A549 (cell line): ENCODE measurements at regions not wholly inside any gene's neighbourhood (a gene's known extent, or its start where the extent isn't known, plus 50 kb on each side); places are given as distances from the start of the nearest gene placed in this dataset.

Source experiments
- ATAC-seq, 2 experiments: fragments of 200-7000 bp in 1 of 2; fragments of >200 bp in 1 of 2; cut with Nextera tagmentation in 1 of 2; cut with Tn5 transposase in 1 of 2; 3 replicates each; pipeline versions ENCODE4 v1.8.0 to v1.9.1; 2018 to 2020; ENCODE audit warnings: mild to moderate bottlenecking in 1 of 2, moderate library complexity in 1 of 2
- CTCF ChIA-PET: fragments of 300-600 bp; sonication (Branson Sonifier 250); formaldehyde crosslinking; extraction: SDS; loops from one replicate; lab custom pipeline; 2021; ENCODE audit warnings: antibody characterized with exemption, inconsistent platforms; lab: Yijun Ruan, JAX
- POLR2A ChIA-PET: fragments of 350-600 bp; formaldehyde crosslinking; extraction: SDS; loops from one replicate; lab custom pipeline; 2021; ENCODE audit warnings: antibody characterized with exemption, inconsistent platforms; lab: Yijun Ruan, JAX
- DNase-seq, 2 experiments: peaks; one replicate each; pipeline versions ENCODE4 v3.0.0 to v3.0.0-alpha.2; 2011 to 2016; ENCODE audit warnings: low read depth in 1 of 2, low spot score in 1 of 2
- FAIRE-seq: peaks from 2 replicates; lab custom pipeline; 2011; peaks lifted over from hg19 to GRCh38; lab: Jason Lieb, UNC
- H3K27ac ChIP-seq, 2 experiments: fragments of >200 bp; sonication (Bioruptor Twin); formaldehyde crosslinking; 3 replicates each; pipeline ENCODE4 v1.5.1; 2016 to 2017
- H3K4me1 ChIP-seq: fragments of >200 bp; sonication (Bioruptor Twin); formaldehyde crosslinking; 3 replicates; pipeline ENCODE4 v1.6.1; 2016
- H3K4me2 ChIP-seq: fragments of >200 bp; sonication (Bioruptor Twin); formaldehyde crosslinking; 3 replicates; pipeline ENCODE4 v1.6.1; 2016
- H3K4me3 ChIP-seq: fragments of >200 bp; sonication (Bioruptor Twin); formaldehyde crosslinking; 3 replicates; pipeline ENCODE4 v1.5.1; 2016
- H3K9me3 ChIP-seq: fragments of >200 bp; sonication (Bioruptor Twin); formaldehyde crosslinking; 3 replicates; pipeline ENCODE4 v1.6.1; 2016
- CHD2 ChIP-seq: fragments of 150-350 bp; IDR thresholded peaks from 2 replicates; pipeline ENCODE4 v1.6.1; 2014; ENCODE audit warnings: low read length; ENCODE audit not compliant: partially characterized antibody
- EHF ChIP-seq: fragments of 250-450 bp; sonication (Bioruptor Pico); IDR thresholded peaks from 2 replicates; pipeline ENCODE4 v1.5.0; 2020; ENCODE audit warnings: mild to moderate bottlenecking
- EP300 ChIP-seq, 2 experiments: fragments of >200 bp; sonication (Bioruptor Twin); formaldehyde crosslinking; IDR thresholded peaks; 2 replicates in 1 of 2; 3 replicates in 1 of 2; pipeline ENCODE4 v1.6.1; 2016 to 2017
- ESRRA ChIP-seq: fragments of 150-350 bp; IDR thresholded peaks from 2 replicates; pipeline ENCODE4 v1.6.1; 2014; ENCODE audit warnings: mild to moderate bottlenecking, low read length, borderline replicate concordance
- FOSL2 ChIP-seq, 2 experiments: fragments of 450-650 bp in 1 of 2; fragments of >200 bp in 1 of 2; sonication (Bioruptor Twin) in 1 of 2; formaldehyde crosslinking; IDR thresholded peaks; 2 replicates each; pipeline versions ENCODE4 v1.5.0 to v1.6.1; 2016 to 2020; ENCODE audit warnings: mild to moderate bottlenecking in 1 of 2, moderate library complexity in 1 of 2
- FOXS1 ChIP-seq: fragments of 250-450 bp; sonication (Bioruptor Pico); IDR thresholded peaks from 2 replicates; pipeline ENCODE4 v1.5.0; 2020; ENCODE audit warnings: mild to moderate bottlenecking, moderate library complexity
- HEYL ChIP-seq: fragments of 250-450 bp; sonication (Bioruptor Pico); IDR thresholded peaks from 2 replicates; pipeline ENCODE4 v1.8.0; 2021; ENCODE audit warnings: mild to moderate bottlenecking, moderate library complexity
- HOXA7 ChIP-seq: fragments of 250-450 bp; sonication (Bioruptor Pico); IDR thresholded peaks from 2 replicates; pipeline ENCODE4 v1.5.0; 2020; ENCODE audit warnings: mild to moderate bottlenecking, moderate library complexity
- HOXB13 ChIP-seq: fragments of 250-450 bp; sonication (Bioruptor Pico); IDR thresholded peaks from 2 replicates; pipeline ENCODE4 v1.5.0; 2020; ENCODE audit warnings: low read depth, mild to moderate bottlenecking, moderate library complexity
- JUN ChIP-seq, 2 experiments: fragments of >200 bp; sonication (Bioruptor Twin); formaldehyde crosslinking; IDR thresholded peaks; 2 replicates in 1 of 2; 3 replicates in 1 of 2; pipeline ENCODE4 v1.6.1; 2016 to 2017
- KDM5A ChIP-seq: fragments of 200-600 bp; sonication (generic); IDR thresholded peaks from 2 replicates; pipeline ENCODE4 v1.6.1; 2016; ENCODE audit warnings: antibody characterized with exemption, mild to moderate bottlenecking
- MAFK ChIP-seq: fragments of 450-650 bp; IDR thresholded peaks from 2 replicates; pipeline ENCODE4 v1.6.1; 2014; ENCODE audit not compliant: partially characterized antibody
- NR3C1 ChIP-seq: fragments of >200 bp; sonication (Bioruptor Twin); formaldehyde crosslinking; IDR thresholded peaks from 3 replicates; pipeline ENCODE4 v1.6.1; 2017
- POLR2A ChIP-seq: IDR thresholded peaks from 2 replicates; pipeline ENCODE4 v1.6.1; 2012; ENCODE audit warnings: mild to moderate bottlenecking, low read length
- RARB ChIP-seq: fragments of 250-450 bp; sonication (Bioruptor Pico); IDR thresholded peaks from 2 replicates; pipeline ENCODE4 v1.8.0; 2021; ENCODE audit warnings: mild to moderate bottlenecking, moderate library complexity
- RCOR1 ChIP-seq: fragments of 150-350 bp; IDR thresholded peaks from 2 replicates; pipeline ENCODE4 v1.6.1; 2014; ENCODE audit warnings: antibody characterized with exemption, low read length, low read depth
- RFX5 ChIP-seq: fragments of 450-650 bp; IDR thresholded peaks from 2 replicates; pipeline ENCODE4 v1.7.1; 2014; ENCODE audit warnings: antibody characterized with exemption, mild to moderate bottlenecking, moderate library complexity
- RNF2 ChIP-seq: fragments of 200-600 bp; sonication (generic); IDR thresholded peaks from 2 replicates; pipeline ENCODE4 v1.6.1; 2016; ENCODE audit warnings: low read depth, mild to moderate bottlenecking, antibody characterized with exemption, moderate library complexity, borderline replicate concordance
- SMC3 ChIP-seq: fragments of >200 bp; sonication (Bioruptor Twin); formaldehyde crosslinking; IDR thresholded peaks from 3 replicates; pipeline ENCODE4 v1.6.1; 2018; ENCODE audit warnings: inconsistent platforms
- SREBF2 ChIP-seq: fragments of 450-650 bp; IDR thresholded peaks from 2 replicates; pipeline ENCODE4 v1.6.1; 2014; ENCODE audit warnings: mild to moderate bottlenecking, moderate library complexity
- TFCP2L1 ChIP-seq: fragments of 250-450 bp; sonication (Bioruptor Pico); IDR thresholded peaks from 2 replicates; pipeline ENCODE4 v1.5.0; 2021; ENCODE audit warnings: mild to moderate bottlenecking
- ZC3H11A ChIP-seq: fragments of 450-650 bp; IDR thresholded peaks from 2 replicates; pipeline ENCODE4 v1.6.1; 2014; ENCODE audit warnings: antibody characterized with exemption, mild to moderate bottlenecking
- ZFP36 ChIP-seq: fragments of 450-650 bp; IDR thresholded peaks from 2 replicates; pipeline ENCODE4 v1.6.1; 2014; ENCODE audit warnings: borderline replicate concordance; ENCODE audit not compliant: partially characterized antibody
- ZNF302 ChIP-seq: fragments of 250-450 bp; sonication (Bioruptor Pico); IDR thresholded peaks from 2 replicates; pipeline ENCODE4 v1.9.0; 2021; ENCODE audit warnings: inconsistent platforms, mild to moderate bottlenecking, moderate library complexity
- ZSCAN20 ChIP-seq: fragments of 250-450 bp; sonication (Bioruptor Pico); IDR thresholded peaks from 2 replicates; pipeline ENCODE4 v1.8.0; 2022; ENCODE audit warnings: mild to moderate bottlenecking, moderate library complexity
- WGBS: methylation state at CpG from one replicate; pipeline ENCODE4 v1.1.6; 2017; ENCODE audit errors: missing lambda C conversion rate; 5-methylcytosine and 5-hydroxymethylcytosine counted together
- TF ChIP-seq, protein P1 (sequence below): fragments of >200 bp; sonication (Bioruptor Twin); formaldehyde crosslinking; IDR thresholded peaks from 2 replicates; pipeline ENCODE4 v1.6.1; 2016
- TF ChIP-seq, protein P2 (sequence below): fragments of 450-650 bp; IDR thresholded peaks from 2 replicates; pipeline ENCODE4 v1.6.1; 2014; ENCODE audit warnings: antibody characterized with exemption
- TF ChIP-seq, protein P3 (sequence below): fragments of >200 bp; sonication (Bioruptor Twin); formaldehyde crosslinking; IDR thresholded peaks from 3 replicates; pipeline ENCODE4 v1.6.1; 2016
- TF ChIP-seq, protein P4 (sequence below): IDR thresholded peaks from 2 replicates; pipeline ENCODE4 v1.6.1; 2012
- TF ChIP-seq, protein P5 (sequence below): IDR thresholded peaks from 2 replicates; pipeline ENCODE4 v1.6.1; 2012; ENCODE audit warnings: low read depth, borderline replicate concordance
- TF ChIP-seq, protein P6 (sequence below): fragments of 250-450 bp; sonication (Bioruptor Pico); IDR thresholded peaks from 2 replicates; pipeline ENCODE4 v1.5.0; 2020; ENCODE audit warnings: low read depth, mild to moderate bottlenecking, moderate library complexity
- TF ChIP-seq, protein P7 (sequence below): fragments of >200 bp; sonication (Bioruptor Twin); formaldehyde crosslinking; IDR thresholded peaks from 3 replicates; pipeline ENCODE4 v1.5.1; 2016

DNA sequence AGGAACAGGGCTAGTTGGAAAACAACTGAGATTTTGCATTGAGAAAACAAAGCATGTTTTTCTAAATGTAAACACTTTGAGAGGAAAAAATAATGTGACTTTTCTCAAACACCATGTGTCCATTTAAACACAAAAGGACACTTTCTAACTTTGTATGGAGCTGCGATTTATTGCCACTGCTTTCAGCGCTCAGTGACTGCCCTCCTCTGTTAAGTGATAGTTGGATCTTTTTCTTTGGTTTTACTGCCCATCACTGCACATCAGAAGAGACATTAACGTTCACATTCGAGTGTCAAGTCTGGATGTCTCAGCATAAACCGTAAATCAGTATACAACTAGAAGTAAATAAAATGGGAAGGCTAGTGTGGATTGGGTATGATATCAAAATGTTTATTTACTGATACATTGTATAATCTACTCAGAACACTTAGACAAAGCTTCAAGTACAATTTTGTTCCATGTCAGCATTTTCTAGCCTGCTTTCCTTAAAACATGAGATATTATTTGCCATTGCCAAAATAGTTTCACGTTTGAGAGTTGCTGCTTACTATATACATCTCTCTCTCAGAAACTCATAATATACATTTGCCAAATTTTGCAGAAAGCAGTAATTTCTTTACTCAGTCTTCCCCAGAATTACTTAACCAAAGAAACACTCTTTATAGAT is 237.6 kb downstream of the IKZF2 start:
- POLR2A ChIA-PET, result no interaction called here
- CTCF ChIA-PET, result no interaction called here
- ATAC-seq, result no peak

DNA sequence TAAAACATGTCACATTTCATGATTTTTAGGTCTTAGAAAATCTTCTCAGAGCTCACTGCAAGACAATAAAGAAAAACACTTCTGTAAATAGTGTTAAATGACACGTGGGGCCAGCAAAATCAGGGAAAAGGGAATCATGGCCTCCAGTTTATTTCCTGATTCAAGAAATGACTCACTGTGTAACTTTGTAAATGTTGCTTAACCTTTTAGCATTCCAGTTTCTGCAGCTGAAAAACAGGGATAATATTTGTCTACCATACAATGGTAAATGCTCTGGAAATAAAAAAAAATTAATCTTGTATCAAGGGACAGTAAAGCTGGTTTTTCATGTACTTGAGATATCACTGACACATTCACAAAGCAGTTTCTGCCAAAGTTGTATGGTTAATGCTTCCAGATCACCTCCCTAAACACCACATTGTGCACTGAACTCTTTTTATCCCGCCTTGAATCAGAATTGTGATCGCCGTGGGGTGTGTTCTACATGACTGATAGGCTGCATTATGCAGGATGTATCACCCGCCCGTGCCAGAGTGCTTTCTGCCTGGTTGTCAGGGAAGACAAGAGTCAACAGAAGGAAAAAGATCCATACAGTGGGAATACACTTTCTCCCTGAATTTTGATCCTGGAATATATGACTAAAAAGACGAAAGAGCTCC is 238.8 kb downstream of the IKZF2 start:
- Histone ChIP-seq H3K27ac (peak overlapping the region; percentile 51 to 85), H3K4me3 (peak overlapping the region; percentile 13; the same call in 1 of the 3 replicates), H3K4me1 (peaks cover 33% of the 10 kb centered on the region), H3K4me2 (peak overlapping the region; percentile 76), H3K9me3 (no peaks in the 10 kb centered on the region)
- ChIA-PET POLR2A (no interaction called here), CTCF (interaction anchor here (0.6 kb wide), 1 partner anchor 20 kb away, joined by 3 read pairs; no protein-coding TSS in a partner anchor)
- no peak for FAIRE-seq
- 5% methylated on average over 7 of the region's 7 CpGs for WGBS
- ATAC-seq, result peak; percentile 95 to 98
- DNase-seq, result peak; percentile 4 to 71
- TF ChIP-seq ZSCAN20 (CRISPR knock-in tag), result no peak
- no peak for TF ChIP-seq EP300 (IDR thresholded peaks at IDR 0.05)
- TF ChIP-seq, protein P1, sequence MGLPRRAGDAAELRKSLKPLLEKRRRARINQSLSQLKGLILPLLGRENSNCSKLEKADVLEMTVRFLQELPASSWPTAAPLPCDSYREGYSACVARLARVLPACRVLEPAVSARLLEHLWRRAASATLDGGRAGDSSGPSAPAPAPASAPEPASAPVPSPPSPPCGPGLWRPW, result 0 out of 2 replicates have a peak, but pooled peaks have one; percentile 29
- no peak for TF ChIP-seq RNF2
- no peak for TF ChIP-seq HEYL
- TF ChIP-seq SMC3, result no peak
- TF ChIP-seq HOXA7, result no peak
- no peak for TF ChIP-seq RFX5
- peak; percentile 67; the same call in 1 of the 2 replicates for TF ChIP-seq FOSL2 (IDR thresholded peaks at IDR 0.05)
- peak; percentile 86 for TF ChIP-seq FOSL2 (CRISPR knock-in tag; IDR thresholded peaks at IDR 0.05)
- TF ChIP-seq, protein P2, sequence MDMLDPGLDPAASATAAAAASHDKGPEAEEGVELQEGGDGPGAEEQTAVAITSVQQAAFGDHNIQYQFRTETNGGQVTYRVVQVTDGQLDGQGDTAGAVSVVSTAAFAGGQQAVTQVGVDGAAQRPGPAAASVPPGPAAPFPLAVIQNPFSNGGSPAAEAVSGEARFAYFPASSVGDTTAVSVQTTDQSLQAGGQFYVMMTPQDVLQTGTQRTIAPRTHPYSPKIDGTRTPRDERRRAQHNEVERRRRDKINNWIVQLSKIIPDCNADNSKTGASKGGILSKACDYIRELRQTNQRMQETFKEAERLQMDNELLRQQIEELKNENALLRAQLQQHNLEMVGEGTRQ, result peak; percentile 24; the same call in 1 of the 2 replicates
- TF ChIP-seq, protein P3, sequence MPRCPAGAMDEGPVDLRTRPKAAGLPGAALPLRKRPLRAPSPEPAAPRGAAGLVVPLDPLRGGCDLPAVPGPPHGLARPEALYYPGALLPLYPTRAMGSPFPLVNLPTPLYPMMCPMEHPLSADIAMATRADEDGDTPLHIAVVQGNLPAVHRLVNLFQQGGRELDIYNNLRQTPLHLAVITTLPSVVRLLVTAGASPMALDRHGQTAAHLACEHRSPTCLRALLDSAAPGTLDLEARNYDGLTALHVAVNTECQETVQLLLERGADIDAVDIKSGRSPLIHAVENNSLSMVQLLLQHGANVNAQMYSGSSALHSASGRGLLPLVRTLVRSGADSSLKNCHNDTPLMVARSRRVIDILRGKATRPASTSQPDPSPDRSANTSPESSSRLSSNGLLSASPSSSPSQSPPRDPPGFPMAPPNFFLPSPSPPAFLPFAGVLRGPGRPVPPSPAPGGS, result no peak
- no peak for TF ChIP-seq TFCP2L1 (CRISPR knock-in tag)
- TF ChIP-seq, protein P4, sequence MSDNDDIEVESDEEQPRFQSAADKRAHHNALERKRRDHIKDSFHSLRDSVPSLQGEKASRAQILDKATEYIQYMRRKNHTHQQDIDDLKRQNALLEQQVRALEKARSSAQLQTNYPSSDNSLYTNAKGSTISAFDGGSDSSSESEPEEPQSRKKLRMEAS, result peak; percentile 71; the same call in 1 of the 2 replicates
- TF ChIP-seq, protein P5, sequence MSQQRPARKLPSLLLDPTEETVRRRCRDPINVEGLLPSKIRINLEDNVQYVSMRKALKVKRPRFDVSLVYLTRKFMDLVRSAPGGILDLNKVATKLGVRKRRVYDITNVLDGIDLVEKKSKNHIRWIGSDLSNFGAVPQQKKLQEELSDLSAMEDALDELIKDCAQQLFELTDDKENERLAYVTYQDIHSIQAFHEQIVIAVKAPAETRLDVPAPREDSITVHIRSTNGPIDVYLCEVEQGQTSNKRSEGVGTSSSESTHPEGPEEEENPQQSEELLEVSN, result 0 out of 2 replicates have a peak, but pooled peaks have one; percentile 25
- no peak for TF ChIP-seq HOXB13
- TF ChIP-seq RARB, result no peak
- TF ChIP-seq ZC3H11A, result no peak
- TF ChIP-seq JUN (IDR thresholded peaks at IDR 0.05), result no peak
- no peak for TF ChIP-seq SREBF2
- 0 out of 2 replicates have a peak, but pooled peaks have one; percentile 50 for TF ChIP-seq EHF (CRISPR knock-in tag)
- TF ChIP-seq, protein P6, sequence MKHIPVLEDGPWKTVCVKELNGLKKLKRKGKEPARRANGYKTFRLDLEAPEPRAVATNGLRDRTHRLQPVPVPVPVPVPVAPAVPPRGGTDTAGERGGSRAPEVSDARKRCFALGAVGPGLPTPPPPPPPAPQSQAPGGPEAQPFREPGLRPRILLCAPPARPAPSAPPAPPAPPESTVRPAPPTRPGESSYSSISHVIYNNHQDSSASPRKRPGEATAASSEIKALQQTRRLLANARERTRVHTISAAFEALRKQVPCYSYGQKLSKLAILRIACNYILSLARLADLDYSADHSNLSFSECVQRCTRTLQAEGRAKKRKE (CRISPR knock-in tag), result no peak
- no peak for TF ChIP-seq CHD2
- no peak for TF ChIP-seq KDM5A
- TF ChIP-seq ZFP36, result no peak
- no peak for TF ChIP-seq NR3C1
- no peak for TF ChIP-seq RCOR1
- TF ChIP-seq, protein P7, sequence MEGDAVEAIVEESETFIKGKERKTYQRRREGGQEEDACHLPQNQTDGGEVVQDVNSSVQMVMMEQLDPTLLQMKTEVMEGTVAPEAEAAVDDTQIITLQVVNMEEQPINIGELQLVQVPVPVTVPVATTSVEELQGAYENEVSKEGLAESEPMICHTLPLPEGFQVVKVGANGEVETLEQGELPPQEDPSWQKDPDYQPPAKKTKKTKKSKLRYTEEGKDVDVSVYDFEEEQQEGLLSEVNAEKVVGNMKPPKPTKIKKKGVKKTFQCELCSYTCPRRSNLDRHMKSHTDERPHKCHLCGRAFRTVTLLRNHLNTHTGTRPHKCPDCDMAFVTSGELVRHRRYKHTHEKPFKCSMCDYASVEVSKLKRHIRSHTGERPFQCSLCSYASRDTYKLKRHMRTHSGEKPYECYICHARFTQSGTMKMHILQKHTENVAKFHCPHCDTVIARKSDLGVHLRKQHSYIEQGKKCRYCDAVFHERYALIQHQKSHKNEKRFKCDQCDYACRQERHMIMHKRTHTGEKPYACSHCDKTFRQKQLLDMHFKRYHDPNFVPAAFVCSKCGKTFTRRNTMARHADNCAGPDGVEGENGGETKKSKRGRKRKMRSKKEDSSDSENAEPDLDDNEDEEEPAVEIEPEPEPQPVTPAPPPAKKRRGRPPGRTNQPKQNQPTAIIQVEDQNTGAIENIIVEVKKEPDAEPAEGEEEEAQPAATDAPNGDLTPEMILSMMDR, result no peak
- no peak for TF ChIP-seq MAFK
- TF ChIP-seq FOXS1, result no peak

More for the DNA sequence above, 237.6 kb downstream of the IKZF2 start:
- peaks cover 33% of the 10 kb centered on the region for H3K4me1 ChIP-seq
- H3K4me2 ChIP-seq, result peak overlapping the region; percentile 76; the same call in 1 of the 3 replicates
- TF ChIP-seq POLR2A, result no peak
- no peak for TF ChIP-seq ZNF302 (CRISPR knock-in tag)
- TF ChIP-seq ESRRA, result no peak
- TF ChIP-seq SMC3, result no peak
- peak; percentile 86 for TF ChIP-seq MAFK
- H3K9me3 ChIP-seq, result no peaks in the 10 kb centered on the region
- H3K4me3 ChIP-seq, result no peak overlapping the region
- DNase-seq, result no peak
- H3K27ac ChIP-seq, result peak overlapping the region in 1 of 2 experiments; percentile 85; a peak in 3 of 6 replicates
- FAIRE-seq, result no peak
- 87% methylated on average over 6 of the region's 6 CpGs for WGBS
